BE2C (cell line): ENCODE measurements at regions not wholly inside any gene's neighbourhood (a gene's known extent, or its start where the extent isn't known, plus 50 kb on each side); places are given as distances from the start of the nearest gene placed in this dataset.

Experiments used
- DNase-seq: peaks from one replicate; pipeline ENCODE4 v3.0.0-alpha.2; 2020
- H3K27me3 ChIP-seq: fragments of 250-450 bp; sonication (Bioruptor Pico); 2 replicates; pipeline ENCODE4 v1.5.1; 2020; ENCODE audit warnings: mild to moderate bottlenecking
- H3K36me3 ChIP-seq: fragments of 250-450 bp; sonication (Bioruptor Pico); 2 replicates; pipeline ENCODE4 v1.5.1; 2020; ENCODE audit warnings: mild to moderate bottlenecking
- H3K4me1 ChIP-seq: fragments of 250-450 bp; sonication (Bioruptor Pico); 2 replicates; pipeline ENCODE4 v1.5.1; 2020
- H3K4me3 ChIP-seq: 2 replicates; pipeline ENCODE4 v1.5.1; 2011; ENCODE audit warnings: low read depth, low read length
- H3K9me3 ChIP-seq: fragments of 250-450 bp; sonication (Bioruptor Pico); 2 replicates; pipeline ENCODE4 v1.5.1; 2020
- TF ChIP-seq, protein P1 (sequence below): IDR thresholded peaks from 2 replicates; pipeline ENCODE4 v1.5.1; 2012; ENCODE audit warnings: mild to moderate bottlenecking, low read depth, low read length

- H3K36me3 ChIP-seq = no peaks in the 10 kb centered on the region
- TF ChIP-seq, protein P1, sequence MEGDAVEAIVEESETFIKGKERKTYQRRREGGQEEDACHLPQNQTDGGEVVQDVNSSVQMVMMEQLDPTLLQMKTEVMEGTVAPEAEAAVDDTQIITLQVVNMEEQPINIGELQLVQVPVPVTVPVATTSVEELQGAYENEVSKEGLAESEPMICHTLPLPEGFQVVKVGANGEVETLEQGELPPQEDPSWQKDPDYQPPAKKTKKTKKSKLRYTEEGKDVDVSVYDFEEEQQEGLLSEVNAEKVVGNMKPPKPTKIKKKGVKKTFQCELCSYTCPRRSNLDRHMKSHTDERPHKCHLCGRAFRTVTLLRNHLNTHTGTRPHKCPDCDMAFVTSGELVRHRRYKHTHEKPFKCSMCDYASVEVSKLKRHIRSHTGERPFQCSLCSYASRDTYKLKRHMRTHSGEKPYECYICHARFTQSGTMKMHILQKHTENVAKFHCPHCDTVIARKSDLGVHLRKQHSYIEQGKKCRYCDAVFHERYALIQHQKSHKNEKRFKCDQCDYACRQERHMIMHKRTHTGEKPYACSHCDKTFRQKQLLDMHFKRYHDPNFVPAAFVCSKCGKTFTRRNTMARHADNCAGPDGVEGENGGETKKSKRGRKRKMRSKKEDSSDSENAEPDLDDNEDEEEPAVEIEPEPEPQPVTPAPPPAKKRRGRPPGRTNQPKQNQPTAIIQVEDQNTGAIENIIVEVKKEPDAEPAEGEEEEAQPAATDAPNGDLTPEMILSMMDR = no peak
- H3K27me3 ChIP-seq = no peaks in the 10 kb centered on the region
- no peak for DNase-seq
- H3K4me3 ChIP-seq = no peak overlapping the region
- H3K4me1 ChIP-seq = no peaks in the 10 kb centered on the region
- no peaks in the 10 kb centered on the region for H3K9me3 ChIP-seq
These were observed 443.0 kb upstream of the TNP1 start for GRCh38 chr2:217302856-217303255.

DNA sequence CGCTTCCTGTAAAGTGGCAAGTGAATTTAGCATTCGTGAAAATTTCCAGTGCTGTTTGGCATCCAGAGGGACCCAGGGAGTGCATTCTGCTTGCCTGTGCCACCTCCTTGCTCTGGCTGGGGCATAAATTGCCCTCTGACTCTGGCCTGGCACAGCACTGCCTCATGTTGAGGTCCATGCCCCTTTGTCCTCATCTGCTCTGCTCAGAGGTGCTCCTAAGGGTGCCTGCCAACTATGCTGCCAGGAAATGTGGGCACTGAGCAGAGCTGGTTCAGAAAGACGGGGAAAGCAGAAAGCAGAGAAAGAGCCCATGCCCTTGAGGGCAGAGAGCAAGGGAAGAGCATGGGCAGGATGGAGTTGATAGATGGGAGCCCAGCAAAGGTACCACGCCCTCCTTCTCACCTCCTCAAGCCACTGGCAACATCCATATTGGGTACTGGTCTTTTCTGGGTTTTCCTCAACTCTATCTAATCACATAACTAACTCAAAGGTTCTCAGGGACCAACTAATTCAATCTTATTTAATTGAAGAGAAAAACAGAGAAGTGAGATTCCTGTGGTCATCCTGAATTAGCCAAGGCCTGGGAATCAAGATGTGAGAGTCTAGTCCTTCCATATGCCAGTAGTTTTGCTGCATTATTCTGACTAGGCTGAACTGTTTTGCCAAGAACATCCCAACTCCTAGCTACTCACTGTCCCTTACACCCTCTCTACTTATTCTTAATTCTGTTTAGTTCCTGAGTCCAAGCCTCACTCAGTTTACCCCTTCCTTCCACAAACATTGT lies 441.5 kb upstream of the TNP1 start:
- H3K9me3 ChIP-seq = no peaks in the 10 kb centered on the region
- TF ChIP-seq, protein P1 = no peak
- DNase-seq = no peak
- no peak overlapping the region for H3K4me3 ChIP-seq
- no peaks in the 10 kb centered on the region for H3K36me3 ChIP-seq
- H3K27me3 ChIP-seq = no peaks in the 10 kb centered on the region
- no peaks in the 10 kb centered on the region for H3K4me1 ChIP-seq

DNA sequence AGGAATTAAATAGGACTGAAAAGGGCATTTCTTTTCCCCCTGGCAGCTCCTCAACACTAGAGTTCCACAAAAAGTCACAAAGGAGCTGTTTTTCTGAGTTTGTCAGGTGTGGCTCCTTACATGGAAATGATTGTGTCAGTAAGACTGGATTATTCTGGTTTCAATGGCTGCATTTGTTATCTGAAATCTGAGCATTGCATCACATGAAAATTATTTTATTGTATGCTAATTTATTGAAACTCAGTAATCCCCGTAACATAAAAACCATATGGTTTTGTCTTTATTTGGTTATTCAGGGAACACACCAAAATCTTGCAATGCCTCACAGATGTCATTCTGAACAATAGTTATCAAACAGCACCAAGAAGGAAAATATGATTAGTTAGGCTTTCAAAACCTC lies 439.7 kb upstream of the TNP1 start:
- Histone ChIP-seq H3K9me3 (no peaks in the 10 kb centered on the region), H3K4me1 (no peaks in the 10 kb centered on the region), H3K4me3 (no peak overlapping the region), H3K27me3 (no peaks in the 10 kb centered on the region), H3K36me3 (no peaks in the 10 kb centered on the region)
- TF ChIP-seq, protein P1 = no peak
- no peak for DNase-seq

GRCh38 chr2:217297096-217297495 lies 437.2 kb upstream of the TNP1 start:
- DNase-seq = no peak
- Histone ChIP-seq H3K9me3 (no peaks in the 10 kb centered on the region), H3K4me1 (no peaks in the 10 kb centered on the region), H3K4me3 (no peak overlapping the region), H3K27me3 (no peaks in the 10 kb centered on the region), H3K36me3 (no peaks in the 10 kb centered on the region)
- TF ChIP-seq, protein P1 = no peak

- H3K4me1 ChIP-seq = peaks cover 8% of the 10 kb centered on the region
- no peaks in the 10 kb centered on the region for H3K27me3 ChIP-seq
- DNase-seq = no peak
- H3K4me3 ChIP-seq = no peak overlapping the region
- H3K9me3 ChIP-seq = no peaks in the 10 kb centered on the region
- TF ChIP-seq, protein P1 = no peak
- H3K36me3 ChIP-seq = no peaks in the 10 kb centered on the region
These were observed 435.0 kb upstream of the TNP1 start for GRCh38 chr2:217294818-217295217.

- H3K36me3 ChIP-seq = no peaks in the 10 kb centered on the region
- no peaks in the 10 kb centered on the region for H3K27me3 ChIP-seq
- no peaks in the 10 kb centered on the region for H3K9me3 ChIP-seq
- H3K4me3 ChIP-seq = no peak overlapping the region
- TF ChIP-seq, protein P1 = no peak
- H3K4me1 ChIP-seq = peaks cover 12% of the 10 kb centered on the region
- DNase-seq = no peak
These were observed 434.3 kb upstream of the TNP1 start for GRCh38 chr2:217294211-217294610.
